Liver (tissue), 3 donors: ENCODE measurements at regions not wholly inside any gene's neighbourhood (a gene's known extent, or its start where the extent isn't known, plus 50 kb on each side); places are given as distances from the start of the nearest gene placed in this dataset.

Source experiments
- FOXA2 ChIP-seq: IDR thresholded peaks from 2 replicates; pipeline ENCODE4 v1.6.1; 2016; ENCODE audit warnings: antibody characterized with exemption
- HNF4G ChIP-seq: IDR thresholded peaks from 2 replicates; pipeline ENCODE4 v1.6.1; 2016; ENCODE audit warnings: antibody characterized with exemption
- SP1 ChIP-seq: IDR thresholded peaks from 2 replicates; pipeline ENCODE4 v1.6.1; 2018; ENCODE audit warnings: antibody characterized with exemption, mild to moderate bottlenecking
- YY1 ChIP-seq: IDR thresholded peaks from 2 replicates; pipeline ENCODE4 v1.6.1; 2016; ENCODE audit warnings: antibody characterized with exemption, mild to moderate bottlenecking
- TF ChIP-seq, protein P1 (sequence below): fragments of 150-350 bp; IDR thresholded peaks from 2 replicates; pipeline ENCODE4 v1.5.1; 2017; ENCODE audit warnings: improper control_type of control experiment, low read depth, low read length; ENCODE audit not compliant: missing input control
- TF ChIP-seq, protein P2 (sequence below): IDR thresholded peaks from 2 replicates; pipeline ENCODE4 v1.6.1; 2016; ENCODE audit warnings: antibody characterized with exemption
- TF ChIP-seq, protein P3 (sequence below): IDR thresholded peaks from 2 replicates; pipeline ENCODE4 v1.6.1; 2016; ENCODE audit warnings: antibody characterized with exemption
- TF ChIP-seq, protein P4 (sequence below): IDR thresholded peaks from 2 replicates; pipeline ENCODE4 v1.6.1; 2016; ENCODE audit warnings: antibody characterized with exemption
- TF ChIP-seq, protein P5 (sequence below): IDR thresholded peaks from 2 replicates; pipeline ENCODE4 v1.6.1; 2016; ENCODE audit warnings: antibody characterized with exemption, mild to moderate bottlenecking
- donor health status: healthy.
- donor health status: healthy.

DNA sequence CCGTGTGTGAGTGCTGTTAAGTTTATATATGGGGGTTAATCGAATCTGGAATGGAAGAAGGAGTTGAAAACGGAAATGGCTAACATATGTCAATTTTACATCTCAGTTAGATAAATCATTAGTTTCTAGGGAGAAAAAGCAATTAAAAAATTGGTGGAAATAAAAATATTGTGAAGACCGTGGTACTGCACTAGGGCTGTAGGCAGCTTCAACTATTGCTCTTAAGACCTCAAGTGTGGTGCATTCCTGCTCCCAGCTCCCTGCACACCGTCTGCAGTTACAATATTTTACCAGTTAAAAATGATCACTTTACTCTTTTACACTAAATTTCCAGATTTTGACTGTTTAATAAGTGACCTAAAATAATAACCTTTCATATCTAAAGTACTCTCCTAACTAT is 977.3 kb upstream of the POU3F3 start:
- TF ChIP-seq, protein P1, sequence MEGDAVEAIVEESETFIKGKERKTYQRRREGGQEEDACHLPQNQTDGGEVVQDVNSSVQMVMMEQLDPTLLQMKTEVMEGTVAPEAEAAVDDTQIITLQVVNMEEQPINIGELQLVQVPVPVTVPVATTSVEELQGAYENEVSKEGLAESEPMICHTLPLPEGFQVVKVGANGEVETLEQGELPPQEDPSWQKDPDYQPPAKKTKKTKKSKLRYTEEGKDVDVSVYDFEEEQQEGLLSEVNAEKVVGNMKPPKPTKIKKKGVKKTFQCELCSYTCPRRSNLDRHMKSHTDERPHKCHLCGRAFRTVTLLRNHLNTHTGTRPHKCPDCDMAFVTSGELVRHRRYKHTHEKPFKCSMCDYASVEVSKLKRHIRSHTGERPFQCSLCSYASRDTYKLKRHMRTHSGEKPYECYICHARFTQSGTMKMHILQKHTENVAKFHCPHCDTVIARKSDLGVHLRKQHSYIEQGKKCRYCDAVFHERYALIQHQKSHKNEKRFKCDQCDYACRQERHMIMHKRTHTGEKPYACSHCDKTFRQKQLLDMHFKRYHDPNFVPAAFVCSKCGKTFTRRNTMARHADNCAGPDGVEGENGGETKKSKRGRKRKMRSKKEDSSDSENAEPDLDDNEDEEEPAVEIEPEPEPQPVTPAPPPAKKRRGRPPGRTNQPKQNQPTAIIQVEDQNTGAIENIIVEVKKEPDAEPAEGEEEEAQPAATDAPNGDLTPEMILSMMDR: no peak
- TF ChIP-seq, protein P2, sequence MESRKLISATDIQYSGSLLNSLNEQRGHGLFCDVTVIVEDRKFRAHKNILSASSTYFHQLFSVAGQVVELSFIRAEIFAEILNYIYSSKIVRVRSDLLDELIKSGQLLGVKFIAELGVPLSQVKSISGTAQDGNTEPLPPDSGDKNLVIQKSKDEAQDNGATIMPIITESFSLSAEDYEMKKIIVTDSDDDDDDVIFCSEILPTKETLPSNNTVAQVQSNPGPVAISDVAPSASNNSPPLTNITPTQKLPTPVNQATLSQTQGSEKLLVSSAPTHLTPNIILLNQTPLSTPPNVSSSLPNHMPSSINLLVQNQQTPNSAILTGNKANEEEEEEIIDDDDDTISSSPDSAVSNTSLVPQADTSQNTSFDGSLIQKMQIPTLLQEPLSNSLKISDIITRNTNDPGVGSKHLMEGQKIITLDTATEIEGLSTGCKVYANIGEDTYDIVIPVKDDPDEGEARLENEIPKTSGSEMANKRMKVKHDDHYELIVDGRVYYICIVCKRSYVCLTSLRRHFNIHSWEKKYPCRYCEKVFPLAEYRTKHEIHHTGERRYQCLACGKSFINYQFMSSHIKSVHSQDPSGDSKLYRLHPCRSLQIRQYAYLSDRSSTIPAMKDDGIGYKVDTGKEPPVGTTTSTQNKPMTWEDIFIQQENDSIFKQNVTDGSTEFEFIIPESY: no peak
- TF ChIP-seq HNF4G: no peak
- no peak for TF ChIP-seq SP1
- TF ChIP-seq, protein P3, sequence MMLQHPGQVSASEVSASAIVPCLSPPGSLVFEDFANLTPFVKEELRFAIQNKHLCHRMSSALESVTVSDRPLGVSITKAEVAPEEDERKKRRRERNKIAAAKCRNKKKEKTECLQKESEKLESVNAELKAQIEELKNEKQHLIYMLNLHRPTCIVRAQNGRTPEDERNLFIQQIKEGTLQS: no peak
- TF ChIP-seq, protein P4, sequence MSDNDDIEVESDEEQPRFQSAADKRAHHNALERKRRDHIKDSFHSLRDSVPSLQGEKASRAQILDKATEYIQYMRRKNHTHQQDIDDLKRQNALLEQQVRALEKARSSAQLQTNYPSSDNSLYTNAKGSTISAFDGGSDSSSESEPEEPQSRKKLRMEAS: no peak
- TF ChIP-seq, protein P5, sequence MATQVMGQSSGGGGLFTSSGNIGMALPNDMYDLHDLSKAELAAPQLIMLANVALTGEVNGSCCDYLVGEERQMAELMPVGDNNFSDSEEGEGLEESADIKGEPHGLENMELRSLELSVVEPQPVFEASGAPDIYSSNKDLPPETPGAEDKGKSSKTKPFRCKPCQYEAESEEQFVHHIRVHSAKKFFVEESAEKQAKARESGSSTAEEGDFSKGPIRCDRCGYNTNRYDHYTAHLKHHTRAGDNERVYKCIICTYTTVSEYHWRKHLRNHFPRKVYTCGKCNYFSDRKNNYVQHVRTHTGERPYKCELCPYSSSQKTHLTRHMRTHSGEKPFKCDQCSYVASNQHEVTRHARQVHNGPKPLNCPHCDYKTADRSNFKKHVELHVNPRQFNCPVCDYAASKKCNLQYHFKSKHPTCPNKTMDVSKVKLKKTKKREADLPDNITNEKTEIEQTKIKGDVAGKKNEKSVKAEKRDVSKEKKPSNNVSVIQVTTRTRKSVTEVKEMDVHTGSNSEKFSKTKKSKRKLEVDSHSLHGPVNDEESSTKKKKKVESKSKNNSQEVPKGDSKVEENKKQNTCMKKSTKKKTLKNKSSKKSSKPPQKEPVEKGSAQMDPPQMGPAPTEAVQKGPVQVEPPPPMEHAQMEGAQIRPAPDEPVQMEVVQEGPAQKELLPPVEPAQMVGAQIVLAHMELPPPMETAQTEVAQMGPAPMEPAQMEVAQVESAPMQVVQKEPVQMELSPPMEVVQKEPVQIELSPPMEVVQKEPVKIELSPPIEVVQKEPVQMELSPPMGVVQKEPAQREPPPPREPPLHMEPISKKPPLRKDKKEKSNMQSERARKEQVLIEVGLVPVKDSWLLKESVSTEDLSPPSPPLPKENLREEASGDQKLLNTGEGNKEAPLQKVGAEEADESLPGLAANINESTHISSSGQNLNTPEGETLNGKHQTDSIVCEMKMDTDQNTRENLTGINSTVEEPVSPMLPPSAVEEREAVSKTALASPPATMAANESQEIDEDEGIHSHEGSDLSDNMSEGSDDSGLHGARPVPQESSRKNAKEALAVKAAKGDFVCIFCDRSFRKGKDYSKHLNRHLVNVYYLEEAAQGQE: no peak
- no peak for TF ChIP-seq FOXA2
- TF ChIP-seq YY1: no peak
